ENCODE measurements at regions not wholly inside any gene's neighbourhood (a gene's known extent, or its start where the extent isn't known, plus 50 kb on each side); places are given as distances from the start of the nearest gene placed in this dataset.
"Not testable (repeated sequence)": the region's sequence is repeated elsewhere in the genome, so short reads cannot be mapped to it uniquely, and the experiment has no call there.

DNA sequence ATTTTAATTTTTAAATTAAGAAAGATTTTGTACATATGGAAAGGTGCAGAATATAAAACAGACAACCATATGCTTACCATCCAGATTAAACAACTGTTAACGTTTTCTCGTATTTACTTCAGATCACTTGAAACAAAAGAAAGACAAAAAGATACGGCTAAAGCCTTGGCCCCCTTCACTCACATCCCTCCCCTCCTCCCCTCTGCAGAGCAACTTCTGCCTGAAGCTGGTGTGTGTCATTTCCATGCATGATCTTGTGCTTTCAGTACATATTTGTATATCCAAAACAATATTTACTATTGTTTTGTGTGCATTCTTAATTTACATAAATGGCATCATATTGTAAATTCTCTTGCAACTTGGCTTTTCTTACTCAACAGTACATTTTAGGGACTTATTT, 68.5 kb upstream of the ANKRD1 start:
- no peak overlapping the region for H3K4me3 Mint-ChIP-seq
- no peaks in the 10 kb centered on the region for H3K4me1 Mint-ChIP-seq
- ChIA-PET CTCF (interaction anchor here (1.1 to 1.2 kb wide), 2 partner anchors 8 to 17 kb away, joined by 3 to 4 read pairs; no protein-coding TSS in a partner anchor), POLR2A (no interaction called here)
- peaks cover 10% of the 10 kb centered on the region for H3K27me3 Mint-ChIP-seq
- H3K36me3 Mint-ChIP-seq (ENCODE audit: low read depth), result no peaks in the 10 kb centered on the region
- no peak overlapping the region for H3K27ac Mint-ChIP-seq
- H3K9me3 Mint-ChIP-seq, result no peaks in the 10 kb centered on the region
- DNase-seq, result no peak

DNA sequence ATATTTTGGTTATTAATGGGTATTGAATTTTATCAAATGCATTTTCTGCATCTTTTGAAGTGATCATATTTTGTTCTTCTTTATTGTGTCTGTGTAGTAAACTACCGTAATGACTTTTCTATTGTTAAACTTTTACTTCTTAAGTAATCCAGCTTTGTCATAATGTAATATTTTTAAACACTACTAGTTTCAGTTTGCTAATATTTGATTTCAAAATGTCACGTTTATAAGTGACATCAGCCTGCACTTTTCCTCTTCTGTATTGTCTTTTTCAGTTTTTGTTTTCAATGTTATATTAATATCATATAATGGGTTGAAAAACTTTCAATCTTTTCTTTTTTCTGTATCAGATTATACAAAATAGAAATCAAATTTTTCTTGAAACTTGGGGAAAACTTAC, 71.6 kb upstream of the ANKRD1 start:
- Mint-ChIP-seq H3K27ac (no peak overlapping the region), H3K36me3 (ENCODE audit: low read depth) (no peaks in the 10 kb centered on the region), H3K4me3 (no peak overlapping the region), H3K27me3 (peaks cover 17% of the 10 kb centered on the region), H3K4me1 (no peaks in the 10 kb centered on the region), H3K9me3 (no peaks in the 10 kb centered on the region)
- no peak for DNase-seq
- CTCF ChIA-PET, result no interaction called here
- POLR2A ChIA-PET, result no interaction called here

DNA sequence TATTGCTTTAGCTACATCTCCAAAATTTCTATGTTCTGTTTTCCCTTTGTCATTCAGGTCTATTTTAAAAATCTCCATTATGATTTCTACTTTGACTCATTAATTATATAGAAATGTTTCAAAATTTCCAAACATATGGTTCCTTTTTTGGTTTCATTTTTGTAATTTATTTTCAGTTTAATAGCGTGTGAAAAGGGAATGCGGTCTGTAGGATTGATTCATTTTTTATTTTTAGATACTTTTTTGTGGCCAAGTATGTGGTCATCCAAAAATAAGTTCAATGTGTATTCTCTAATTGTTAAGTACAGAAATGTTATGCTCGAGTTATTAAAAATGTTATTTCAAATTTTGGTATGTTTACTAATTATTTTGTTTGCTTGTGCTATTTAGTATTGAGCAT, 72.5 kb upstream of the ANKRD1 start:
- H3K27ac Mint-ChIP-seq, result no peak overlapping the region
- H3K9me3 Mint-ChIP-seq, result no peaks in the 10 kb centered on the region
- POLR2A ChIA-PET, result no interaction called here
- H3K4me3 Mint-ChIP-seq, result no peak overlapping the region
- H3K36me3 Mint-ChIP-seq (ENCODE audit: low read depth), result no peaks in the 10 kb centered on the region
- no peaks in the 10 kb centered on the region for H3K4me1 Mint-ChIP-seq
- peaks cover 17% of the 10 kb centered on the region for H3K27me3 Mint-ChIP-seq
- CTCF ChIA-PET, result no interaction called here
- no peak for DNase-seq

DNA sequence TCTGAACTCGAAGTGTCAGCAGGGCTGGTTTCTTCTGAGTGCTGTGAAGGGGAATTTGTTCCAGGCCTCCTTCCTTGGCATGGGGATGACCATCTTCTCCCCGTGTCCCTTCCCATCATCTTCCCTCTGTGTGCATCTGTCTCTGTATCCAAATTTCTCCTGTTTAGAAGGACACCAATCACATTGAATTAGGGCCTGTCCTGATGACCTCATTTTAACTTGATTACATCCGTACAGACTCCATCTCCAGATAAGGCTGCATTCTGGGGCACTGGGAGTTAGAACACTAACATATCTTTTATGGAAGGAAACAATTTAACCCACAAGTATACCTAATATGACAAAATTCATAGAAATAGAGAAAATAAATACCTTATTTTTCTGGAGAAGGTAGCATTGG, 76.8 kb upstream of the ANKRD1 start:
- ChIA-PET POLR2A (no interaction called here), CTCF (no interaction called here)
- Mint-ChIP-seq H3K4me3 (no peak overlapping the region), H3K36me3 (ENCODE audit: low read depth) (no peaks in the 10 kb centered on the region), H3K27me3 (peaks cover 23% of the 10 kb centered on the region), H3K4me1 (no peaks in the 10 kb centered on the region), H3K9me3 (no peaks in the 10 kb centered on the region), H3K27ac (no peak overlapping the region)
- DNase-seq, result no peak

DNA sequence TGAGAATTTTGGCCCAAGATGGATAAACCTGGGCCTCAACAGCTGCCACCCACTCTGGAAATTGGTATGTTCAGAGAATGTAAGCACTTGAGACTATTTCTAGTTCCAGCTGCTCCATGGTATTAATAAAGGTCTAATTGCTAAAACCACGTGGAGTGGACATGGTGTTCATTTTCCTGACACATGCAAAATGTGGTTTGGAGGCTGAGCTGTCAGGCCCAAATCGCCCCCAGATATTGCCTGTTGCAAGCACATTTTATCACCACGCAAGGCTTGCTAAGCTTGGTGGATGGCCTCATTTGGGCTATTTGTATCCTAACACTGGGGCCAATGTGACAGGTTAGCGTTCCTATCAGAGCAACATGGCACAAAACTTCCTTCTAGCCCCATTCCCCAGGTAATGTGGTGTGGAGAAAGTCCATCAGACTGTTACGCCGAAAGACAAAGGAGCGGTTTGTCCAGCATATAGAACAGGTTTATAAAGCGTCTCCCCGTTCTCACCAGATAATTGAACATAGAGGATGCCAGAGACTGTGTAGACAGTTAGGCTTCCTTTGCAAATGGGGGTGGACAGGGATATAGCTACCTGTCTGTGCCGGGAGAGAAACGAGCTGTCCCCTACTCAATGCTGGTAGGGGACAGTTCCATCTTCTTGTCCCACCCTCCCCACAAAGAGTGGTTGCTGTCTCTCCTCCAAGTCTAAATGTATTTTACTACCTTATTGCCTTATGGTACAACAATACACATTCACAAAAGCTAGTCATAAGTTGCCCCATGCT, 78.0 kb upstream of the ANKRD1 start:
- Mint-ChIP-seq H3K27me3 (peaks cover 16% of the 10 kb centered on the region), H3K4me1 (no peaks in the 10 kb centered on the region), H3K4me3 (no peak overlapping the region), H3K36me3 (ENCODE audit: low read depth) (no peaks in the 10 kb centered on the region), H3K27ac (no peak overlapping the region), H3K9me3 (no peaks in the 10 kb centered on the region)
- DNase-seq, result no peak
- POLR2A ChIA-PET, result no interaction called here
- CTCF ChIA-PET, result interaction anchor here (1.3 kb wide), 1 partner anchor 53 kb away, joined by 4 read pairs; no protein-coding TSS in a partner anchor

DNA sequence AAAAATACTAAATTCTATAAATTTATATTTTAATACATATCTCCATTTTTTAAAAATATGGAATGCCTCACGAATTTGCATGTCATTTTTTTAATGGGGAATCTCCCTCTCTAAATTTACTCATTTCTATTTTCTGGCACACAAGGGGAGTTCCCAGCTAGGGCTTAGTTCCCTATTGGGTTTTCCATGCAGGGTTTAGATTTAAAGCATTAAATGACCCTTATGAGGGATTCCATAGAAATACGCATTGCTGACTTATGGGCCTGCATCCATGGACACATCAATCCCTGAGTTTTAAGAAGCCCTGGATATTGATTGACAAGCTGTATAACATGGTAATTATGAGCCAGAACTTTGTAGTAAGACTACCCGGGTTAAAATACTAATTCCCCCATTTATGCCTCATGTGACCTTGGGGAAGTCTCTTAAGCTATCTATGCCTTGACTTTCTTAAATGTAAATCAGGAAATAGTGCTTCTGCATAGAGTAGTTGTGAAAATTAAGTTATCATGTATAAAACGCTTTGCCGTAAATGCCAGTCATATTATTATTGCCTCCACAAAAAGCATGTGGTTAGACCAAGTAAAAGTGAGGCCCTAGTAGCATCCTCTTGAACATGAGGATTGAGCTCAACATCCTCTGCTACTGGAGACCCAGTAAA, 78.8 kb upstream of the ANKRD1 start:
- no peak for DNase-seq
- ChIA-PET CTCF (interaction anchor here (0.6 to 1.3 kb wide), 3 partner anchors 54 to 312 kb away, joined by 3 to 4 read pairs (median 4); no protein-coding TSS in a partner anchor), POLR2A (interaction anchor here (0.6 kb wide), 1 partner anchor 1595 kb away, joined by 3 read pairs; no protein-coding TSS in a partner anchor)
- Mint-ChIP-seq H3K4me3 (no peak overlapping the region), H3K9me3 (no peaks in the 10 kb centered on the region), H3K27ac (no peak overlapping the region), H3K27me3 (peaks cover 11% of the 10 kb centered on the region), H3K4me1 (no peaks in the 10 kb centered on the region), H3K36me3 (ENCODE audit: low read depth) (no peaks in the 10 kb centered on the region)

DNA sequence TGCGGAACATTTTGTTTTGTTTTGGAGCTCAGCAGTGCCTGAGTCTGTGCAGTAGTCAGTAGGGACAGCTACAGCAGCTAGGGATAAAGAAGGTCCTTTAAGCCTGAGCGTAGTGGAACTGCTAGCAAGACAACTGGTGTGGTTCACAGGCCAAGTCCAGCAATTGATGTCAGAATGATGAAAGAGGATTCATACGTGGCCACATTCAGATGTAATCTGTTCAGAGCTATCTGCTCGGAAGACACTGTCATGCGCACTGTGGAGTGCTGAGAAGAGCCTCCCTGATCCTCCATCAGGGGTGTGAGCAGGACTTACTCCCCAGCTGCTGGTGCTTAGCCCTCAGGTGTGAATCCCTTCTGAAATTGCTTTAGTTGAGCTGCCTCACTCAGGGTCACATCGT, 79.6 kb upstream of the ANKRD1 start:
- CTCF ChIA-PET, result interaction anchor here (0.6 to 1.3 kb wide), 2 partner anchors 89 to 311 kb away, joined by 3 to 4 read pairs; no protein-coding TSS in a partner anchor
- POLR2A ChIA-PET, result interaction anchor here (0.6 kb wide), 1 partner anchor 1595 kb away, joined by 3 read pairs; no protein-coding TSS in a partner anchor
- H3K27me3 Mint-ChIP-seq, result peaks cover 13% of the 10 kb centered on the region
- no peak for DNase-seq
- H3K27ac Mint-ChIP-seq, result no peak overlapping the region
- peaks cover 2% of the 10 kb centered on the region for H3K4me1 Mint-ChIP-seq
- H3K9me3 Mint-ChIP-seq, result no peaks in the 10 kb centered on the region
- H3K36me3 Mint-ChIP-seq (ENCODE audit: low read depth), result no peaks in the 10 kb centered on the region
- no peak overlapping the region for H3K4me3 Mint-ChIP-seq

DNA sequence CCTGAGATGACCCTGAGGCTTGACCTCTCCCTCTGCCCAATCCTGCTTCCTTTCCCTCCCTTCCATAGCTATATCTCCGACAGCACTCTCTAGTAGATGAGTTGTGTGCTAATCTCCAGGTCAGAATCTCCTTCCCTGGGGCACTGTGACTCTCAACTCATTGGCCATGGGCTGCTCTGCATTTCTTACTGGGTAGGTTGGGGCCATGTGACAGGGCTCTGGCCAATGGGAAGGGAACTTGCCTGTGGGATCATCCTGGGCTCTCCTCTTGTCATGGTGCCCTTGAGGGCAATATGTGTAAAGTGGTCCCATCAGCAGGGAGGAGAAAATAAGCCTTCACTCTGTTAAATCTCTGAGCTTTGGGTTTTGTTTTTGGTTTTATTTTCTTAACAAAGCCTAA, 80.1 kb upstream of the ANKRD1 start:
- H3K36me3 Mint-ChIP-seq (ENCODE audit: low read depth), result no peaks in the 10 kb centered on the region
- H3K9me3 Mint-ChIP-seq, result no peaks in the 10 kb centered on the region
- H3K4me3 Mint-ChIP-seq, result no peak overlapping the region
- DNase-seq, result no peak
- H3K4me1 Mint-ChIP-seq, result peaks cover 5% of the 10 kb centered on the region
- ChIA-PET CTCF (interaction anchor here (1.3 kb wide), 1 partner anchor 89 kb away, joined by 3 read pairs; no protein-coding TSS in a partner anchor), POLR2A (no interaction called here)
- no peak overlapping the region for H3K27ac Mint-ChIP-seq
- H3K27me3 Mint-ChIP-seq, result peaks cover 8% of the 10 kb centered on the region

DNA sequence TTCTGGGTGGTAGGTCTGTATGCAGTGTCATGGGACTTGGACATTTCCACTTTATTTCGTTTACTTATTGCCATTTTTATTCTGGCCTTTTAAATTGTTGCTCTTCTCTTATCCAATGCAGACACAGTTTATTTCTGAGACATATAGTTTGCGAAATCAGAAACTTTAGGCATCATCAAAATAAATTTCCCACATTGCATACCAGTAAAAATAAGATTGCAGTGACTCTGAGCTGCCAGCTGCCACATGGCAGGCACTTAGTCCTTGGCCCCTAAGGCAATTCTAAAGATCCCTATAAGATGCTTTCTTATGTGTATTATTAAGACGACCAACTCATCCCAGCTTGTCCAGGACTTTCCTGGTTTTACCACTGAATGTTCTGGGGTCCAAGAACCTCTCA, 81.8 kb upstream of the ANKRD1 start:
- peaks cover 22% of the 10 kb centered on the region for H3K4me1 Mint-ChIP-seq
- ChIA-PET POLR2A (no interaction called here), CTCF (no interaction called here)
- peaks cover 8% of the 10 kb centered on the region for H3K27me3 Mint-ChIP-seq
- H3K36me3 Mint-ChIP-seq (ENCODE audit: low read depth), result no peaks in the 10 kb centered on the region
- no peak overlapping the region for H3K27ac Mint-ChIP-seq
- H3K9me3 Mint-ChIP-seq, result no peaks in the 10 kb centered on the region
- DNase-seq, result no peak
- no peak overlapping the region for H3K4me3 Mint-ChIP-seq

DNA sequence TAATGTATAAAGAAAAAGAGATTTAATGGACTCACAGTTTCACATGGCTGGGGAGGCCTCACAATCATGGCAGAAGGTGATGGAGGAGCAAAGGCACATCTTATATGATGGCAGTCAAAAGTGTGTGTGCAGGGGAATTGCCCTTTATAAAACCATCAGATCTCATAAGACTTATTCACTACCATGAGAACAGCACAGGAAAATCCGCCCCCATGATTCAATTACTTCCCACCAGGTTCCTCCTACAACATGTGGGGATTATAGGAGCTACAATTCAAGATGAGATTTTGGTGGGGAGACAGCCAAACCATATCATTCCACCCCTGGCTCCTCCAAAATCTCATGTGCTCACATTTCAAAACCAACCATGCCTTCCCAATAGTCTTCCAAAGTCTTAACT, 82.5 kb upstream of the ANKRD1 start:
- POLR2A ChIA-PET; DNase-seq; H3K4me3 Mint-ChIP-seq; H3K27me3 Mint-ChIP-seq; H3K36me3 Mint-ChIP-seq (ENCODE audit: low read depth); H3K9me3 Mint-ChIP-seq; H3K27ac Mint-ChIP-seq: not testable (repeated sequence)
- peaks cover 29% of the 10 kb centered on the region for H3K4me1 Mint-ChIP-seq
- CTCF ChIA-PET, result interaction anchor here (1.3 kb wide), 1 partner anchor 284 kb away, joined by 4 read pairs; no protein-coding TSS in a partner anchor

DNA sequence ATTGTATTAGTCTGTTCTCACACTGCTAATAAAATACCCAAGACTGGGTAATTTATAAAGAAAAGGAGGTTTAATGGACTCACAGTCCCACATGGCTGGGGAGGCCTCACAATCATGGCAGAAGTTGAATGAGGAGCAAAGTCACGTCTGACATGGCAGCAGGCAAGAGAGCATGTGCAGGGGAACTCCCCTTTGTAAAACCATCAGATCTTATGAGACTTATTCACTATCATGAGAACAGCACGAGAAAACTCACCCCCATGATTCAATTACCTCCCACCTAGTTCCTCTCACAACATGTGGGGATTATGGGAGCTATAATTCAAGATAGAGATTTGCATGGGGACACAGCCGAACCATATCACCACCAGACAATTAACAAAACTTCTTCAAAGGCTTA, 84.4 kb upstream of the ANKRD1 start:
- H3K27me3 Mint-ChIP-seq; H3K4me3 Mint-ChIP-seq; H3K27ac Mint-ChIP-seq; H3K36me3 Mint-ChIP-seq (ENCODE audit: low read depth); H3K9me3 Mint-ChIP-seq; DNase-seq; POLR2A ChIA-PET: not testable (repeated sequence)
- CTCF ChIA-PET, result interaction anchor here (0.6 to 3.3 kb wide), 10 partner anchors 10 to 292 kb away, joined by 3 to 15 read pairs (median 4); no protein-coding TSS in a partner anchor
- peaks cover 37% of the 10 kb centered on the region for H3K4me1 Mint-ChIP-seq

DNA sequence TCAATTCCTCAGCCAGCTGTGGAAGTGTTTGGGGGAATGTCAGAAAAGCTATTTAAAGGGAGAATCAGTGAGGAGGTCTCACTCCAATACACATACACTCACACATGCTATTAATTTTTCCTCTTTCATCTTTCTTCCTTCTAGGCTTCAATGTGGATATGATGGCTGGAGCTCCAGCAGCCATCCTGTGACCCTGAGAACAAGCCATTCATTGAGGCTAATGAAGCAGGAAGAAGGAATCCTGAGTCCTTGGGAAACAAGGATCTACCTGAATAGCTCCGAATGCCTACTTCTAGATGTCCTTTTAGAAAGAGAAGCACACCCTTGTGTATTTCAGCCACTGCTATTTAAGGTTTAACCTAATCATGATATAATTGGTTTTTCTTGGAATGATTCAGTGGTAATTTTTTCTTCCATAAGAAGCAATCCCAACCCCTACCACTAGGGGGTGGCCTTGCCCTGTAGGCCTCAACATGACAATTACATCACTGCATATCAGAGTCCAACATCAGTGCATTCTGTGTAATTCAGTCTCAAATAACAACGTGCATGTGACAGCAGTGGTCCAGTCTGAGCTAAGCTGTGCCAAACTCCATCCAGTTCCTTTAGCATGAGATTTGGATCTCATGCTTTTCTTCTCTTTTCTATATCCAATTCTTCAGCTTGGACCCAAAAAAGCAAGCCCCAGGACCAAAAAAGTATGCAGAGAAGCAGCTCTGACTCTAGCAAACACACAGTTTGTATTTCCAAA, 85.3 kb upstream of the ANKRD1 start:
- peak overlapping the region; percentile 83 for H3K27ac Mint-ChIP-seq
- ChIA-PET CTCF (interaction anchor here (0.6 to 3.3 kb wide), 13 partner anchors 11 to 261 kb away, joined by 3 to 15 read pairs (median 4); no protein-coding TSS in a partner anchor), POLR2A (no interaction called here)
- no peaks in the 10 kb centered on the region for H3K36me3 Mint-ChIP-seq (ENCODE audit: low read depth)
- peaks cover 5% of the 10 kb centered on the region for H3K27me3 Mint-ChIP-seq
- DNase-seq, result peak; percentile 72
- H3K4me3 Mint-ChIP-seq, result peak overlapping the region; percentile 50
- peaks cover 37% of the 10 kb centered on the region for H3K4me1 Mint-ChIP-seq
- H3K9me3 Mint-ChIP-seq, result no peaks in the 10 kb centered on the region

All from activated CD4-positive, alpha-beta T cell treated with anti-CD3 and anti-CD28 coated beads, Interleukin-2, amount 10 ng/mL, durations not matched to agents 7 days and 5 days (primary cell).